ENCODE measurements at regions not wholly inside any gene's neighbourhood (a gene's known extent, or its start where the extent isn't known, plus 50 kb on each side); places are given as distances from the start of the nearest gene placed in this dataset.

GRCh38 chr4:165711436-165711835 is 161.6 kb upstream of the TLL1 start:
- Histone ChIP-seq H3K27me3 (no peaks in the 10 kb centered on the region), H3K9me3 (no peaks in the 10 kb centered on the region), H3K4me1 (peaks cover 0 to 21% (median 12%) of the 10 kb centered on the region in 4 donors), H3K36me3 (no peaks in the 10 kb centered on the region), H3K27ac (replicated peaks in 1 of 4) (no peak overlapping the region), H3K4me3 (no peak overlapping the region)
- TF ChIP-seq CTCF (IDR thresholded peaks at IDR 0.05) (no peak), EP300 (IDR thresholded peaks at IDR 0.05) (no peak)
- WGBS = 77% methylated on average over 4 of the region's 4 CpGs
- intact Hi-C loops (cut with DNase I) = no loop called here
- no peak for DNase-seq (ENCODE audit: extremely low spot score)

GRCh38 chr4:165711912-165712311 is 161.1 kb upstream of the TLL1 start:
- WGBS = 95% methylated on average over 2 of the region's 2 CpGs
- Histone ChIP-seq H3K4me1 (peaks cover 0 to 21% (median 12%) of the 10 kb centered on the region in 4 donors), H3K9me3 (no peaks in the 10 kb centered on the region), H3K4me3 (no peak overlapping the region), H3K36me3 (no peaks in the 10 kb centered on the region), H3K27ac (replicated peaks in 1 of 4) (no peak overlapping the region), H3K27me3 (no peaks in the 10 kb centered on the region)
- no peak for DNase-seq (ENCODE audit: extremely low spot score)
- no peak for TF ChIP-seq POLR2A (IDR thresholded peaks at IDR 0.05; ENCODE audit: low read depth)
- no peak for TF ChIP-seq EP300 (IDR thresholded peaks at IDR 0.05)
- TF ChIP-seq CTCF (IDR thresholded peaks at IDR 0.05) = no peak
- no peak for TF ChIP-seq POLR2AphosphoS5 (IDR thresholded peaks at IDR 0.05)
- intact Hi-C loops (cut with DNase I) = no loop called here

GRCh38 chr4:165714650-165715049 is 158.4 kb upstream of the TLL1 start:
- Histone ChIP-seq H3K36me3 (no peaks in the 10 kb centered on the region), H3K27me3 (no peaks in the 10 kb centered on the region), H3K4me1 (peaks cover 0 to 8% (median 7%) of the 10 kb centered on the region in 4 donors), H3K9me3 (no peaks in the 10 kb centered on the region), H3K27ac (replicated peaks in 1 of 4) (no peak overlapping the region), H3K4me3 (no peak overlapping the region)
- TF ChIP-seq CTCF (IDR thresholded peaks at IDR 0.05) (no peak), EP300 (IDR thresholded peaks at IDR 0.05) (no peak), POLR2A (IDR thresholded peaks at IDR 0.05; ENCODE audit: low read depth) (no peak)
- WGBS = 96% methylated on average over 14 of the region's 14 CpGs
- no peak for DNase-seq (ENCODE audit: extremely low spot score)
- intact Hi-C loops (cut with DNase I) = no loop called here

GRCh38 chr4:165715211-165715610 is 157.8 kb upstream of the TLL1 start:
- no peak for TF ChIP-seq POLR2AphosphoS5 (IDR thresholded peaks at IDR 0.05)
- TF ChIP-seq EP300 (IDR thresholded peaks at IDR 0.05) = no peak
- TF ChIP-seq POLR2A (IDR thresholded peaks at IDR 0.05; ENCODE audit: low read depth) = no peak
- TF ChIP-seq CTCF (IDR thresholded peaks at IDR 0.05) = no peak
- Histone ChIP-seq H3K27ac (replicated peaks in 1 of 4) (no peak overlapping the region), H3K9me3 (no peaks in the 10 kb centered on the region), H3K4me1 (peaks cover 0 to 3% (median 2%) of the 10 kb centered on the region in 4 donors), H3K36me3 (no peaks in the 10 kb centered on the region), H3K27me3 (no peaks in the 10 kb centered on the region), H3K4me3 (no peak overlapping the region)
- intact Hi-C loops (cut with DNase I) = no loop called here
- no peak for DNase-seq (ENCODE audit: extremely low spot score)
- WGBS = 100% methylated on average over 1 of the region's 1 CpG

GRCh38 chr4:165715989-165716388 is 157.0 kb upstream of the TLL1 start:
- TF ChIP-seq POLR2A (IDR thresholded peaks at IDR 0.05; ENCODE audit: low read depth) = no peak
- TF ChIP-seq POLR2AphosphoS5 (IDR thresholded peaks at IDR 0.05) = no peak
- no peak for TF ChIP-seq EP300 (IDR thresholded peaks at IDR 0.05)
- TF ChIP-seq CTCF (IDR thresholded peaks at IDR 0.05) = no peak
- 88% methylated on average over 1 of the region's 1 CpG for WGBS
- H3K9me3 ChIP-seq = no peaks in the 10 kb centered on the region
- no peaks in the 10 kb centered on the region for H3K4me1 ChIP-seq
- H3K27ac ChIP-seq (replicated peaks in 1 of 4) = no peak overlapping the region
- intact Hi-C loops (cut with DNase I) = no loop called here
- H3K4me3 ChIP-seq = no peak overlapping the region
- no peak for DNase-seq (ENCODE audit: extremely low spot score)
- no peaks in the 10 kb centered on the region for H3K36me3 ChIP-seq
- H3K27me3 ChIP-seq = no peaks in the 10 kb centered on the region
